Peyer's patch (tissue), 4 donors: ENCODE measurements at regions not wholly inside any gene's neighbourhood (a gene's known extent, or its start where the extent isn't known, plus 50 kb on each side); places are given as distances from the start of the nearest gene placed in this dataset.
"Not testable (repeated sequence)": the region's sequence is repeated elsewhere in the genome, so short reads cannot be mapped to it uniquely, and the experiment has no call there.

Experiments
- POLR2A ChIP-seq, 2 donors: fragments of 450-650 bp; IDR thresholded peaks; one replicate each; pipeline ENCODE4 v1.5.1; 2017; ENCODE audit warnings: antibody characterized with exemption in 2 of 2, mild to moderate bottlenecking in 2 of 2, moderate library complexity in 2 of 2
- TF ChIP-seq, protein P1 (sequence below), 6 experiments: fragments of 450-650 bp in 4 of 6; fragments of 200-600 bp in 2 of 6; sonication (generic) in 1 of 6; IDR thresholded peaks; one replicate each; pipeline ENCODE4 v1.5.1; 2017 to 2019; ENCODE audit warnings: antibody characterized with exemption in 6 of 6, mild to moderate bottlenecking in 3 of 6, moderate library complexity in 1 of 6

DNA sequence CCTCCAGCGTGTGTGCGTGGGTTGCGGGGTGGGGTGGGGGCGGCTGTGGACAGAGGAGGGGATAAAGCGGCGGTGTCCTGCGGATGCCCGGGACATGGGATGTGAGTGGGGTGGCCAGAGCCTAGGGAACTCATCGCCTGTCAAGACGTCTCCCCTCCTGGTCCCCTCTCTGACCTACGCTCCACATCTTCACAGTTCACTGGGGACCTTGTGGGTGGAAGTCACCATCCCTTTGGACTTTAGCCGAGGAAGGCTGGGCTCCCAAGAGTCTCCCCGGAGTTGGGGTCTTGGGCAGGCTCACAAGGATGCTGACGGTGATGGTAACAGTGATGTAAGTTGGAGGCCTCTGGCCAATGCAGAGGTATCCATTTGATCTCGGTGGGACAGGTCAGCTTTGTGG lies 760.3 kb upstream of the DEFB115 start:
- TF ChIP-seq, protein P1, sequence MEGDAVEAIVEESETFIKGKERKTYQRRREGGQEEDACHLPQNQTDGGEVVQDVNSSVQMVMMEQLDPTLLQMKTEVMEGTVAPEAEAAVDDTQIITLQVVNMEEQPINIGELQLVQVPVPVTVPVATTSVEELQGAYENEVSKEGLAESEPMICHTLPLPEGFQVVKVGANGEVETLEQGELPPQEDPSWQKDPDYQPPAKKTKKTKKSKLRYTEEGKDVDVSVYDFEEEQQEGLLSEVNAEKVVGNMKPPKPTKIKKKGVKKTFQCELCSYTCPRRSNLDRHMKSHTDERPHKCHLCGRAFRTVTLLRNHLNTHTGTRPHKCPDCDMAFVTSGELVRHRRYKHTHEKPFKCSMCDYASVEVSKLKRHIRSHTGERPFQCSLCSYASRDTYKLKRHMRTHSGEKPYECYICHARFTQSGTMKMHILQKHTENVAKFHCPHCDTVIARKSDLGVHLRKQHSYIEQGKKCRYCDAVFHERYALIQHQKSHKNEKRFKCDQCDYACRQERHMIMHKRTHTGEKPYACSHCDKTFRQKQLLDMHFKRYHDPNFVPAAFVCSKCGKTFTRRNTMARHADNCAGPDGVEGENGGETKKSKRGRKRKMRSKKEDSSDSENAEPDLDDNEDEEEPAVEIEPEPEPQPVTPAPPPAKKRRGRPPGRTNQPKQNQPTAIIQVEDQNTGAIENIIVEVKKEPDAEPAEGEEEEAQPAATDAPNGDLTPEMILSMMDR (IDR thresholded peaks at IDR 0.05) = not testable (repeated sequence)
- TF ChIP-seq POLR2A (IDR thresholded peaks at IDR 0.05) = not testable (repeated sequence)
